ENCODE measurements at regions not wholly inside any gene's neighbourhood (a gene's known extent, or its start where the extent isn't known, plus 50 kb on each side); places are given as distances from the start of the nearest gene placed in this dataset.

DNA sequence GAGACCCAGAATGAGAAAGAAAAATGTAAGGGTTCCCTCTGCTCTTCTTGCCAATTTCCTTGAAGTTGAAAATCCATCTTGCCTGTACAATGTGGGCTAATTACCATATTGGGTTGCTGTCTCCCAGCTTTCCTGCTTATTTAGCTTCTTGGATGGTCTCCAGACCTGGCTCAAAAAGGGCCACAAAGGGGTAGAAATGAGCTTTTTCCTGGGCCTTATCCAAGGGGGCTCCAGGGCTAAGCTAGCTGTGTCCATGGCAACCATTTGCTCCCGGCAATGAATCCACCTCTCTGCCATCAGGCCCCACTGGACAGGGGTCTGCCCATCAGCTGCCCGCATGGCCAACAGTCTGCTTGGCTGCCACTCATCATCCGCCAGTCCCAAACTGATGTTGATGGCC, 85.0 kb downstream of the BOD1L2 start:
- H3K4me1 ChIP-seq (ENCODE audit: control insufficient read depth, insufficient read depth, low read length), result no peaks in the 10 kb centered on the region
- ChIA-PET CTCF (interaction anchor here (1.2 kb wide), 1 partner anchor 12 kb away, joined by 3 read pairs; no protein-coding TSS in a partner anchor), POLR2A (interaction anchor here (0.6 kb wide), 1 partner anchor 98 kb away, joined by 8 read pairs; no protein-coding TSS in a partner anchor)
- H3K27ac ChIP-seq (ENCODE audit: extremely low read depth, low read depth, low read length), result no peak overlapping the region
- TF ChIP-seq SP7 (tag by site-specific recombination; IDR thresholded peaks at IDR 0.05), result no peak
- TF ChIP-seq BCL11B (tag by site-specific recombination; IDR thresholded peaks at IDR 0.05; ENCODE audit: low read depth), result no peak
- no peak for TF ChIP-seq ZNF571 (tag by site-specific recombination; IDR thresholded peaks at IDR 0.05)
- no peak for TF ChIP-seq ZFP41 (tag by site-specific recombination; IDR thresholded peaks at IDR 0.05; ENCODE audit: borderline replicate concordance)
- TF ChIP-seq, protein P1, sequence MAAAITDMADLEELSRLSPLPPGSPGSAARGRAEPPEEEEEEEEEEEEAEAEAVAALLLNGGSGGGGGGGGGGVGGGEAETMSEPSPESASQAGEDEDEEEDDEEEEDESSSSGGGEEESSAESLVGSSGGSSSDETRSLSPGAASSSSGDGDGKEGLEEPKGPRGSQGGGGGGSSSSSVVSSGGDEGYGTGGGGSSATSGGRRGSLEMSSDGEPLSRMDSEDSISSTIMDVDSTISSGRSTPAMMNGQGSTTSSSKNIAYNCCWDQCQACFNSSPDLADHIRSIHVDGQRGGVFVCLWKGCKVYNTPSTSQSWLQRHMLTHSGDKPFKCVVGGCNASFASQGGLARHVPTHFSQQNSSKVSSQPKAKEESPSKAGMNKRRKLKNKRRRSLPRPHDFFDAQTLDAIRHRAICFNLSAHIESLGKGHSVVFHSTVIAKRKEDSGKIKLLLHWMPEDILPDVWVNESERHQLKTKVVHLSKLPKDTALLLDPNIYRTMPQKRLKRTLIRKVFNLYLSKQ (tag by site-specific recombination; IDR thresholded peaks at IDR 0.05; ENCODE audit: borderline replicate concordance), result no peak
- TF ChIP-seq ZNF76 (tag by site-specific recombination; IDR thresholded peaks at IDR 0.05; ENCODE audit: borderline replicate concordance, low read depth), result no peak
- no peak for TF ChIP-seq ZBTB48 (tag by site-specific recombination; IDR thresholded peaks at IDR 0.05)
- no peak for TF ChIP-seq ZNF23 (tag by site-specific recombination; IDR thresholded peaks at IDR 0.05; ENCODE audit: borderline replicate concordance)
- TF ChIP-seq, protein P2, sequence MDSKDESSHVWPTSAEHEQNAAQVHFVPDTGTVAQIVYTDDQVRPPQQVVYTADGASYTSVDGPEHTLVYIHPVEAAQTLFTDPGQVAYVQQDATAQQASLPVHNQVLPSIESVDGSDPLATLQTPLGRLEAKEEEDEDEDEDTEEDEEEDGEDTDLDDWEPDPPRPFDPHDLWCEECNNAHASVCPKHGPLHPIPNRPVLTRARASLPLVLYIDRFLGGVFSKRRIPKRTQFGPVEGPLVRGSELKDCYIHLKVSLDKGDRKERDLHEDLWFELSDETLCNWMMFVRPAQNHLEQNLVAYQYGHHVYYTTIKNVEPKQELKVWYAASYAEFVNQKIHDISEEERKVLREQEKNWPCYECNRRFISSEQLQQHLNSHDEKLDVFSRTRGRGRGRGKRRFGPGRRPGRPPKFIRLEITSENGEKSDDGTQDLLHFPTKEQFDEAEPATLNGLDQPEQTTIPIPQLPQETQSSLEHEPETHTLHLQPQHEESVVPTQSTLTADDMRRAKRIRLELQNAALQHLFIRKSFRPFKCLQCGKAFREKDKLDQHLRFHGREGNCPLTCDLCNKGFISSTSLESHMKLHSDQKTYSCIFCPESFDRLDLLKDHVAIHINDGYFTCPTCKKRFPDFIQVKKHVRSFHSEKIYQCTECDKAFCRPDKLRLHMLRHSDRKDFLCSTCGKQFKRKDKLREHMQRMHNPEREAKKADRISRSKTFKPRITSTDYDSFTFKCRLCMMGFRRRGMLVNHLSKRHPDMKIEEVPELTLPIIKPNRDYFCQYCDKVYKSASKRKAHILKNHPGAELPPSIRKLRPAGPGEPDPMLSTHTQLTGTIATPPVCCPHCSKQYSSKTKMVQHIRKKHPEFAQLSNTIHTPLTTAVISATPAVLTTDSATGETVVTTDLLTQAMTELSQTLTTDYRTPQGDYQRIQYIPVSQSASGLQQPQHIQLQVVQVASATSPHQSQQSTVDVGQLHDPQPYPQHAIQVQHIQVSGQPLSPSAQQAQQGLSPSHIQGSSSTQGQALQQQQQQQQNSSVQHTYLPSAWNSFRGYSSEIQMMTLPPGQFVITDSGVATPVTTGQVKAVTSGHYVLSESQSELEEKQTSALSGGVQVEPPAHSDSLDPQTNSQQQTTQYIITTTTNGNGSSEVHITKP (tag by site-specific recombination; IDR thresholded peaks at IDR 0.05), result no peak
- no peak for TF ChIP-seq ZSCAN23 (tag by site-specific recombination; IDR thresholded peaks at IDR 0.05)
- no peak for TF ChIP-seq ZNF24 (tag by site-specific recombination; IDR thresholded peaks at IDR 0.05)
- TF ChIP-seq ZNF791 (tag by site-specific recombination; IDR thresholded peaks at IDR 0.05), result no peak
- no peak for TF ChIP-seq ZNF433 (tag by site-specific recombination; IDR thresholded peaks at IDR 0.05; ENCODE audit: low read depth)
- TF ChIP-seq ZNF214 (tag by site-specific recombination; IDR thresholded peaks at IDR 0.05; ENCODE audit: borderline replicate concordance), result no peak
- TF ChIP-seq ZNF555 (tag by site-specific recombination; conservative IDR thresholded peaks at IDR 0.05), result no peak
- TF ChIP-seq FEZF1 (tag by site-specific recombination; IDR thresholded peaks at IDR 0.05), result no peak
- TF ChIP-seq ZNF239 (tag by site-specific recombination; IDR thresholded peaks at IDR 0.05), result no peak
- TF ChIP-seq ZNF248 (tag by site-specific recombination; IDR thresholded peaks at IDR 0.05), result no peak
- no peak for TF ChIP-seq SCRT1 (tag by site-specific recombination; IDR thresholded peaks at IDR 0.05; ENCODE audit: borderline replicate concordance)
- no peak for TF ChIP-seq GLIS2 (tag by site-specific recombination; IDR thresholded peaks at IDR 0.05)
- no peak overlapping the region for H3K4me3 ChIP-seq (ENCODE audit: low read depth, low read length)
- H3K9me3 ChIP-seq (ENCODE audit: control insufficient read depth, insufficient read depth, low read depth, low read length), result no peaks in the 10 kb centered on the region
- H3K36me3 ChIP-seq (ENCODE audit: control insufficient read depth in 2 of 2, insufficient read depth in 1 of 2, low read length in 2 of 2), result no peaks in the 10 kb centered on the region

DNA sequence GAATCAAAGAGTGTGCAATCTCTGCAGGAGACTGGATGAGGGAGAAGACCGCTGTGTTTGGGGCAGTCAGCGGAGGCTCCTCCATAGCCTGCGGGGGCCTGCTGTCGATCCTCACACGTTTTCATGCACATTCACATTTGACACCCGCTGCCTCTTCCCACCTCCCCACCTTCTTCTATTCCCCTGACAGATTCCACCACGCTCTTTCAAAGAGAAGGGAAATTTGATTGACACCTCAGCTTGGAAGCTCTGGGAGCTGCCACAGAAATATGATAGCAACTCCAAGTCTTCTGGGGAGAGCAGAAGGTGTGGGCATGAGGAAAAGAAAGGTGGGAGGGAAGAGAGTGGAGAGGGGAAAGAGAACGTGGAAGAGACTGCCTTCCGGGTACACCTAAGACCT, 87.5 kb downstream of the BOD1L2 start:
- POLR2A ChIA-PET, result no interaction called here
- no peaks in the 10 kb centered on the region for H3K36me3 ChIP-seq (ENCODE audit: control insufficient read depth in 2 of 2, insufficient read depth in 1 of 2, low read length in 2 of 2)
- no peaks in the 10 kb centered on the region for H3K9me3 ChIP-seq (ENCODE audit: control insufficient read depth, insufficient read depth, low read depth, low read length)
- no peak overlapping the region for H3K4me3 ChIP-seq (ENCODE audit: low read depth, low read length)
- H3K27ac ChIP-seq (ENCODE audit: extremely low read depth, low read depth, low read length), result no peak overlapping the region
- H3K4me1 ChIP-seq (ENCODE audit: control insufficient read depth, insufficient read depth, low read length), result no peaks in the 10 kb centered on the region
- CTCF ChIA-PET, result interaction anchor here (0.6 to 1.0 kb wide), 2 partner anchors 204 to 1807 kb away, joined by 3 to 5 read pairs; no protein-coding TSS in a partner anchor
- no peak for TF ChIP-seq MEIS1 (CRISPR knock-in tag; IDR thresholded peaks at IDR 0.05; ENCODE audit: borderline replicate concordance)
- TF ChIP-seq, protein P3, sequence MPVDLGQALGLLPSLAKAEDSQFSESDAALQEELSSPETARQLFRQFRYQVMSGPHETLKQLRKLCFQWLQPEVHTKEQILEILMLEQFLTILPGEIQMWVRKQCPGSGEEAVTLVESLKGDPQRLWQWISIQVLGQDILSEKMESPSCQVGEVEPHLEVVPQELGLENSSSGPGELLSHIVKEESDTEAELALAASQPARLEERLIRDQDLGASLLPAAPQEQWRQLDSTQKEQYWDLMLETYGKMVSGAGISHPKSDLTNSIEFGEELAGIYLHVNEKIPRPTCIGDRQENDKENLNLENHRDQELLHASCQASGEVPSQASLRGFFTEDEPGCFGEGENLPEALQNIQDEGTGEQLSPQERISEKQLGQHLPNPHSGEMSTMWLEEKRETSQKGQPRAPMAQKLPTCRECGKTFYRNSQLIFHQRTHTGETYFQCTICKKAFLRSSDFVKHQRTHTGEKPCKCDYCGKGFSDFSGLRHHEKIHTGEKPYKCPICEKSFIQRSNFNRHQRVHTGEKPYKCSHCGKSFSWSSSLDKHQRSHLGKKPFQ (tag by site-specific recombination; IDR thresholded peaks at IDR 0.05), result no peak
- TF ChIP-seq, protein P4, sequence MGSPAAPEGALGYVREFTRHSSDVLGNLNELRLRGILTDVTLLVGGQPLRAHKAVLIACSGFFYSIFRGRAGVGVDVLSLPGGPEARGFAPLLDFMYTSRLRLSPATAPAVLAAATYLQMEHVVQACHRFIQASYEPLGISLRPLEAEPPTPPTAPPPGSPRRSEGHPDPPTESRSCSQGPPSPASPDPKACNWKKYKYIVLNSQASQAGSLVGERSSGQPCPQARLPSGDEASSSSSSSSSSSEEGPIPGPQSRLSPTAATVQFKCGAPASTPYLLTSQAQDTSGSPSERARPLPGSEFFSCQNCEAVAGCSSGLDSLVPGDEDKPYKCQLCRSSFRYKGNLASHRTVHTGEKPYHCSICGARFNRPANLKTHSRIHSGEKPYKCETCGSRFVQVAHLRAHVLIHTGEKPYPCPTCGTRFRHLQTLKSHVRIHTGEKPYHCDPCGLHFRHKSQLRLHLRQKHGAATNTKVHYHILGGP (tag by site-specific recombination; IDR thresholded peaks at IDR 0.05), result no peak
- TF ChIP-seq ZNF596 (tag by site-specific recombination; IDR thresholded peaks at IDR 0.05), result no peak
- no peak for TF ChIP-seq ZNF423 (tag by site-specific recombination; IDR thresholded peaks at IDR 0.05)
- TF ChIP-seq ZFP41 (tag by site-specific recombination; IDR thresholded peaks at IDR 0.05; ENCODE audit: borderline replicate concordance), result no peak
- TF ChIP-seq OVOL3 (tag by site-specific recombination; IDR thresholded peaks at IDR 0.05), result no peak
- TF ChIP-seq, protein P5, sequence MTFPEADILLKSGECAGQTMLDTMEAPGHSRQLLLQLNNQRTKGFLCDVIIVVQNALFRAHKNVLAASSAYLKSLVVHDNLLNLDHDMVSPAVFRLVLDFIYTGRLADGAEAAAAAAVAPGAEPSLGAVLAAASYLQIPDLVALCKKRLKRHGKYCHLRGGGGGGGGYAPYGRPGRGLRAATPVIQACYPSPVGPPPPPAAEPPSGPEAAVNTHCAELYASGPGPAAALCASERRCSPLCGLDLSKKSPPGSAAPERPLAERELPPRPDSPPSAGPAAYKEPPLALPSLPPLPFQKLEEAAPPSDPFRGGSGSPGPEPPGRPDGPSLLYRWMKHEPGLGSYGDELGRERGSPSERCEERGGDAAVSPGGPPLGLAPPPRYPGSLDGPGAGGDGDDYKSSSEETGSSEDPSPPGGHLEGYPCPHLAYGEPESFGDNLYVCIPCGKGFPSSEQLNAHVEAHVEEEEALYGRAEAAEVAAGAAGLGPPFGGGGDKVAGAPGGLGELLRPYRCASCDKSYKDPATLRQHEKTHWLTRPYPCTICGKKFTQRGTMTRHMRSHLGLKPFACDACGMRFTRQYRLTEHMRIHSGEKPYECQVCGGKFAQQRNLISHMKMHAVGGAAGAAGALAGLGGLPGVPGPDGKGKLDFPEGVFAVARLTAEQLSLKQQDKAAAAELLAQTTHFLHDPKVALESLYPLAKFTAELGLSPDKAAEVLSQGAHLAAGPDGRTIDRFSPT (tag by site-specific recombination; IDR thresholded peaks at IDR 0.05), result no peak
